ENCODE measurements at regions not wholly inside any gene's neighbourhood (a gene's known extent, or its start where the extent isn't known, plus 50 kb on each side); places are given as distances from the start of the nearest gene placed in this dataset.
"Not testable (repeated sequence)": the region's sequence is repeated elsewhere in the genome, so short reads cannot be mapped to it uniquely, and the experiment has no call there.

GRCh38 chrX:63275127-63275526 lies 76.0 kb downstream of the SPIN4 start:
- intact Hi-C loops (cut with DNase I; ENCODE audit: low total_unique reads): no loop called here
- WGBS, 2 donors: 44 to 45% methylated on average over 2 of the region's 2 CpGs
- H3K4me3 ChIP-seq (ENCODE audit: low read depth, poor library complexity, severe bottlenecking): no peak overlapping the region
- DNase-seq (ENCODE audit: low spot score in 2 of 2): no peak
- no peak for TF ChIP-seq POLR2A (IDR thresholded peaks at IDR 0.05)
- TF ChIP-seq, protein P1, sequence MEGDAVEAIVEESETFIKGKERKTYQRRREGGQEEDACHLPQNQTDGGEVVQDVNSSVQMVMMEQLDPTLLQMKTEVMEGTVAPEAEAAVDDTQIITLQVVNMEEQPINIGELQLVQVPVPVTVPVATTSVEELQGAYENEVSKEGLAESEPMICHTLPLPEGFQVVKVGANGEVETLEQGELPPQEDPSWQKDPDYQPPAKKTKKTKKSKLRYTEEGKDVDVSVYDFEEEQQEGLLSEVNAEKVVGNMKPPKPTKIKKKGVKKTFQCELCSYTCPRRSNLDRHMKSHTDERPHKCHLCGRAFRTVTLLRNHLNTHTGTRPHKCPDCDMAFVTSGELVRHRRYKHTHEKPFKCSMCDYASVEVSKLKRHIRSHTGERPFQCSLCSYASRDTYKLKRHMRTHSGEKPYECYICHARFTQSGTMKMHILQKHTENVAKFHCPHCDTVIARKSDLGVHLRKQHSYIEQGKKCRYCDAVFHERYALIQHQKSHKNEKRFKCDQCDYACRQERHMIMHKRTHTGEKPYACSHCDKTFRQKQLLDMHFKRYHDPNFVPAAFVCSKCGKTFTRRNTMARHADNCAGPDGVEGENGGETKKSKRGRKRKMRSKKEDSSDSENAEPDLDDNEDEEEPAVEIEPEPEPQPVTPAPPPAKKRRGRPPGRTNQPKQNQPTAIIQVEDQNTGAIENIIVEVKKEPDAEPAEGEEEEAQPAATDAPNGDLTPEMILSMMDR (IDR thresholded peaks at IDR 0.05): no peak

DNA sequence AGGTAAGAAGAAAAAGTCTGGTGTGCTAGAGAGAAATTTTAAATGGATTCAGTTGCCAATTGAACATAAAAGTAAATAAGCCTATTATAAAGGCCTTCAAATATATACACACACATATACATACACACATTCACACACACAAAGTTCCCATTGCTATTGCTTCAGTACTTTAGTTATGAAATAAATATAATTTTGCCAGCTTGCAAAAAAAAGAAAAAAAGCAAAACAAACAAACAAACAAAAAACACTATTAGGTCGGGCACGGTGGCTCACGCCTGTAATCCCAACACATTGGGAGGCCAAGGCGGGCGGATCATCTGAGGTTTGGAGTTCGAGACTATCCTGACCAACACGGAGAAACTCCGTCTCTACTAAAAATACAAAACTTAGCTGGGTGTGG lies 80.3 kb downstream of the SPIN4 start:
- intact Hi-C loops (cut with DNase I; ENCODE audit: low total_unique reads): no loop called here
- DNase-seq (ENCODE audit: low spot score in 2 of 2): no peak
- WGBS, 2 donors: 95% methylated on average over 8 of the region's 8 CpGs
- no peak overlapping the region for H3K4me3 ChIP-seq (ENCODE audit: low read depth, poor library complexity, severe bottlenecking)
- TF ChIP-seq POLR2A (IDR thresholded peaks at IDR 0.05): no peak
- TF ChIP-seq, protein P1 (IDR thresholded peaks at IDR 0.05): no peak

DNA sequence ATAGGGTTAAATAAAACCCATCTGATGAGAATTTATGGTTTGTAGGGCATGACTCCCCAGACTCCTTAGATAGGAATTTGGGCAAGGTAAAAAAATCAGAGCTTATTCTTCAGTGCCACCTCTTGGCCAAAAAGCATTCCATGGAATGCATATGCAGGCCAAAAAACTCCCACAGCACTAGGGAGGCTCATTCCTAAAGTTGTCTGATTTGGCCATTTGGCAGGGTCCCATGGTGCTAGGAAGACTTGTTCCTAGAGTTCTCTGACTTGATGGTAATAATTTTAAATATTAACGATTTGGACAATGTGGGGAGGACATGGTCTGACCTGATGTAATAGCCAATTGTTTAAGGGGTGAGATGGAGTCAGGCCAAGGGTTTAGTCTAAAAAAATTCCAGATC lies 93.0 kb downstream of the SPIN4 start:
- 59 to 75% methylated on average over 1 of the region's 1 CpG for WGBS, 2 donors
- no peak for DNase-seq (ENCODE audit: low spot score in 2 of 2)
- TF ChIP-seq, protein P1 (IDR thresholded peaks at IDR 0.05): no peak
- TF ChIP-seq POLR2A (IDR thresholded peaks at IDR 0.05): no peak
- H3K4me3 ChIP-seq (ENCODE audit: low read depth, poor library complexity, severe bottlenecking): no peak overlapping the region
- intact Hi-C loops (cut with DNase I; ENCODE audit: low total_unique reads): no loop called here

DNA sequence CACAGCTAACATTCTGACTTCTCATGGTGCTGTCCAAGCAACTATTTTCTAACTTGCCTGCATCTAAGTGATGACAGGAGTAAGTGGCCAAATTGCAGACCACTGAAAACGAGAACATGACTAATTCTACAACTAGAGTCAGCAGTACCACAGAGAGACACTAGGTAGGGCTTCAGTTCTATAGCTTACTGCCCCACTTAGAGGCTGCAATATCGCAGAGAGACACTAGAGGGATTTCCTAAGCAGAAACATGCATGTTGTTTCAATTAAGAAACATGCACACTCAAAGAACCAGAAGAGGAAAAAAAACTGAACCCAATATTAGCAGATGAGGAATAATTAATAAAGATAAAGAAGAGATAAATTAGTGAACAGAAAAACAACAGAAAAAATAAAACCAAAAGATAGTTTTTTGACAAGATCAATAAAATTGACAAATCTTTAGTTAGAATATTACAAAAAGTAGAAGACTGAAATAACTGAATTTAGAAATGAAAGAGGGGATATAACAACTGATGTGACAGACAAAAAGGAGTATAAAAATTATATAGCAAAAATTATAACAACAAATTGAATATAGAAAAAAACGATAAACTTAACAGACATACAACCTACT lies 100.8 kb downstream of the SPIN4 start:
- peak in 1 of 2 donors; percentile 41 for DNase-seq (ENCODE audit: low spot score in 2 of 2)

GRCh38 chrX:63242689-63243088 lies 108.4 kb downstream of the SPIN4 start:
- no CpG with 5 or more reads among the region's 2 CpGs for WGBS, 2 donors
- H3K4me3 ChIP-seq (ENCODE audit: low read depth, poor library complexity, severe bottlenecking); DNase-seq (ENCODE audit: low spot score in 2 of 2); intact Hi-C loops (cut with DNase I; ENCODE audit: low total_unique reads): not testable (repeated sequence)

More for the DNA sequence above, 100.8 kb downstream of the SPIN4 start:
- intact Hi-C loops (cut with DNase I; ENCODE audit: low total_unique reads): no loop called here
- 33% methylated on average over 3 of the region's 3 CpGs for WGBS, 2 donors
- TF ChIP-seq, protein P1 (IDR thresholded peaks at IDR 0.05): peak in 2 of 3 donors; percentile 41 to 77
- no peak for TF ChIP-seq POLR2A (IDR thresholded peaks at IDR 0.05)
- H3K4me3 ChIP-seq (ENCODE audit: low read depth, poor library complexity, severe bottlenecking): no peak overlapping the region

- WGBS, 2 donors: no CpG with 5 or more reads among the region's 2 CpGs
- H3K4me3 ChIP-seq (ENCODE audit: low read depth, poor library complexity, severe bottlenecking); DNase-seq (ENCODE audit: low spot score in 2 of 2); intact Hi-C loops (cut with DNase I; ENCODE audit: low total_unique reads): not testable (repeated sequence)
Measured at GRCh38 chrX:63235963-63236362, 115.2 kb downstream of the SPIN4 start.

GRCh38 chrX:63233013-63233412 lies 118.1 kb downstream of the SPIN4 start:
- intact Hi-C loops (cut with DNase I; ENCODE audit: low total_unique reads); DNase-seq (ENCODE audit: low spot score in 2 of 2); H3K4me3 ChIP-seq (ENCODE audit: low read depth, poor library complexity, severe bottlenecking): not testable (repeated sequence)
- no CpG with 5 or more reads among the region's 10 CpGs for WGBS, 2 donors

DNA sequence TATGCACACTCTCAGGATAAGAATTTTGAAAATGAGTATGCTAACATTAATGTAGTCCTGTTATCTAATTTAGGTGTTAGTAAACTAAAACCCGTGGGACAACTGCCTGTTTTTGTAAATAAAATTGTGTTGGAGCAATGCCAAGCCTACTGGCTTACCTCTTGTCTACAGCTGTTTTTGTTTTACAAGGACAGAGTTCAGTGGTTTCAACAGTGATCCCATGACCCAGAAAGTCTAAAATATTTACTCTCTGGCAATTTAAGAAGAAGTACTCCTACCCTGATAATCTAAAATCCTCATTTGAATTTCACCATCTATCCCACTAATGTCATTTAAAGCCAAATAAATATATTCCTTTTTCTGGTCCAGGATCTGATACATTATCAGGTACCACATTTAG lies 132.9 kb downstream of the SPIN4 start:
- no CpG with 5 or more reads among the region's 1 CpG for WGBS, 2 donors
- intact Hi-C loops (cut with DNase I; ENCODE audit: low total_unique reads); H3K4me3 ChIP-seq (ENCODE audit: low read depth, poor library complexity, severe bottlenecking); DNase-seq (ENCODE audit: low spot score in 2 of 2): not testable (repeated sequence)

DNA sequence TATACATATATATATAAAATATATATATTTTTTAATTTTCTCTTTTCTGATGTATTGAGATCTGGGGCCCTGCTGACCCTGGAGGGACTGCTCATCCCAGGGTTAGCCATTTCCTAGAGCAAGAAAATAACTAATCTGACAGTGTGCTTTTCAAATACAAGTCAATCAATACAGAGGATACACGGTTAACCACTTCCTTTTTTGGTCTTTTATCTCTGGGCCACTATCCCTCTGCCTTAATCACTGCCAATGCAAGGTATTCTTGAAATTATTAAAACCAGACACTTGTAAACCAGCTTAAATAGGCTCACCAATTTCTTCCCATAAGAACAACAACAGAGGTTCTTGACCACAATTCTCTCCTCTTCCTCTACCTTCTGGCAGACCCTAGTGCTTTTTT lies 133.6 kb downstream of the SPIN4 start:
- no CpG with 5 or more reads among the region's 1 CpG for WGBS, 2 donors
- DNase-seq (ENCODE audit: low spot score in 2 of 2); H3K4me3 ChIP-seq (ENCODE audit: low read depth, poor library complexity, severe bottlenecking); intact Hi-C loops (cut with DNase I; ENCODE audit: low total_unique reads): not testable (repeated sequence)

DNA sequence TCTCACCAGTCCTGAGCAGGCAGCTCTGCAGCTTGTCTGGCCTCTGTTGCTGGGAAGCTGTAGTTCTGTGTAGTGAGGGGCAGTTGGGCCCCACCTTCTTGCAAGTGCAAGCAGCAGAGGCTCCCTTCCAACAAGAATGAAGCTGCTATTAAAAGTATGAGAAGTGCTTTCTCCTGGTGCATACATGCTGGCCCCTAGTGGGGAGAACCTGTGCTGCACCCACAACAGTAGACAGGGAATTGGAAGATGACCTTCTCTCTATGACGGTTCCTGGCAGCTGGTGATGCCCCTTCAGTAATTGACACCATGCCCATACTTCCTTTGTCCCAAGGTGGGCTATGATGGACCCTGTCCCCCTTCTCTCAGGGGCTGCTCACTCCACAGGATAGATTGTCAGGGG lies 141.5 kb downstream of the SPIN4 start:
- no CpG with 5 or more reads among the region's 1 CpG for WGBS, 2 donors
- H3K4me3 ChIP-seq (ENCODE audit: low read depth, poor library complexity, severe bottlenecking); intact Hi-C loops (cut with DNase I; ENCODE audit: low total_unique reads): not testable (repeated sequence)

DNA sequence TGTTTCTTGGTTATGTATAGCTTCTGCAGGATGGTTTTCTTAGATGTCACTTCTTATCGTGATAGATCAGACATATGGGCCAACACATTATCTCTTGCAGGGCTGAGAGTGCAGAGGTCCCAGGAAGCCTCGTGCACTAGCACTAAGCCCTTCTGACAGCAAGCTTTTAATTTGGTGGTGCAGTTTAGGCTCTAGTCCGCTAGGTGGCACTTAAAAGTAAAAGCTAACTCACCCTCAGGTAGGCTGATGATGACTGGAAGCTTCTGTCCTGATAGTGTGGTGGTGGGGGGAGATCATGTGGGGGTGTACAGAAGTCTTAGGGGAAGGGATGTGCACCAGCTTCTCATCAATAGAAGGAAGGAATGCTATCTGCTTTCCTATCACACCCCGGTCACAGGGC lies 142.0 kb downstream of the SPIN4 start:
- H3K4me3 ChIP-seq (ENCODE audit: low read depth, poor library complexity, severe bottlenecking); intact Hi-C loops (cut with DNase I; ENCODE audit: low total_unique reads); DNase-seq (ENCODE audit: low spot score in 2 of 2): not testable (repeated sequence)
- no CpG with 5 or more reads among the region's 4 CpGs for WGBS, 2 donors

More for the DNA sequence above, 141.5 kb downstream of the SPIN4 start:
- DNase-seq (ENCODE audit: low spot score in 2 of 2): not testable (repeated sequence)

Measured in lower leg skin (tissue), 4 donors.